GM04503 (cell line): ENCODE measurements at regions not wholly inside any gene's neighbourhood (a gene's known extent, or its start where the extent isn't known, plus 50 kb on each side); places are given as distances from the start of the nearest gene placed in this dataset.

Experiments
- DNase-seq: peaks from one replicate; pipeline ENCODE4 v3.0.0-alpha.2; 2012; ENCODE audit warnings: low read depth

DNA sequence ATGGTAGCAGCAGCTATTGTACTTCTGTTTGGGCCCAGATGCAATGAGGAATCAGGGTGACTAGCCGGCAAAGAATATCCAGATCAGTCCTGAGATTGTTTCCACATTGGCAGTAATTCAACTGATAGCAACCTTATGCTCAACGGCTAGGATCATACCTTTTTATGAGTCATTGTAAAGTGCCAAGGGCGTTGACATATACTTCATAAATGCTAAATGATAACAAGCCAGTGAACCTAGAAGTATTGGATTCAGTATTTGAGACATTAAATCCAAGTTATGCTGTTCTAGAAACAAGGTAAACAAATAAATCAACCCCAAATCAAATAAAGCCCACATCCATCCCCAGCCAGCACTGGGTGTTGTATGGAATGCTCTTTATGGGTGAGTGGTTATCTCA lies 207.1 kb upstream of the ZFHX3 start:
- DNase-seq: no peak

DNA sequence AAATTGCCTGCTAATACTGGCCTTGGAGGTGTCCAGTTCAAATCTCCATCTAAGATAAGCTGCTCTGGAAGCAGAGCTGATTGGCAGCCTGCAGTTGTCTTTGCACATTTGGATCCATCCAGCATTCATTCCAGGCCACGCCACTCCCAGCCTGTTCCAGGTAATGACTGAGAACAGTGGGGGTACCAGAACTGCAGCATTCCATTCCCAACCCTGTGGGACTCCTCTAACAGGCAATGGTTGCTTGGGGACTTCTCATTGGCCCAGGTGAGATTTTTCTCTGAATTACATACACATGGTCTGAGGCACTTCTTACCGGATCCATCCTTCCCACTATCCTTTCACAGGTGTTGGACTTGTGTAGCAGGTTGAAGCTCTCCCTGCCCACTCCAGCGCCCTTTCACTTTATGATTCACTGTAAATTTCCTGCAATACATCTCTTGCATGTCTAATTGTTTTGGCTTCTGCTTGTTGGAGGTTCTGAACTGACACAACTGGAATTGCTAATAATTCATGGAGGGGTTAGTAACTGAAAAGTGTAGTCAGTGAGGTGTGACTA lies 206.1 kb upstream of the ZFHX3 start:
- no peak for DNase-seq

DNA sequence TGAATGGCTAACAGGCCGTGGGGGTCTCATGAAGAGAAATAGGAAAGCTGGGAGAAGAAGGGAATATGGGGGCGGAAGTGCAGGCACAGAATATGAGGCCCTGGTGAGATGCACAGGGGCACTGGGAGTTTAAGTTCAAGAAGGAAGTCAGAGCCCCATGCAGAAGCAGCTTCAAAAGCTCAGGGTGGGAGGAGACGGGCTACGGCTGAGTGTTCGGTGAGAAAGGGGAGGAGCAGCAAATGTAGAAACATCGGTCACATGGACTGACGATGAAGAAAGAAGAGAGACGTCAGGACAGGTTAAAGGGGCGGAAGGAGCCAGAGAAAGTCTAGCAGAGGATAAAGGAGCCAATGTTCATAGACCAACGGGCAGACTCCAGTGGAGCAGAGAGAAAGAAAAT lies 204.5 kb upstream of the ZFHX3 start:
- DNase-seq: no peak

DNA sequence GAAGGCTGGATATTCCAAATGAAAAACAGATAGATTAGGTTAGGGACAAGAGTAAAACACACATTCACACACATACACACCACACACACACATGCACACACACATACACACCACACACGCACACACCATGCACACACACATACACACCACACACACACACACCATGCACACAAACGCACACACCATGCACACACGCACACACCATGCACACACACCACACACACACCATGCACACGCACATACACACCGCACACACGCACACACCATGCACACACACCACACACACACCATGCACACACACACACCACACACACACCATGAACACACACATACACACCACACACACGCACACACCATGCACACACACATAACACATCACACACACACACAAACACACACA lies 203.7 kb upstream of the ZFHX3 start:
- no peak for DNase-seq

DNA sequence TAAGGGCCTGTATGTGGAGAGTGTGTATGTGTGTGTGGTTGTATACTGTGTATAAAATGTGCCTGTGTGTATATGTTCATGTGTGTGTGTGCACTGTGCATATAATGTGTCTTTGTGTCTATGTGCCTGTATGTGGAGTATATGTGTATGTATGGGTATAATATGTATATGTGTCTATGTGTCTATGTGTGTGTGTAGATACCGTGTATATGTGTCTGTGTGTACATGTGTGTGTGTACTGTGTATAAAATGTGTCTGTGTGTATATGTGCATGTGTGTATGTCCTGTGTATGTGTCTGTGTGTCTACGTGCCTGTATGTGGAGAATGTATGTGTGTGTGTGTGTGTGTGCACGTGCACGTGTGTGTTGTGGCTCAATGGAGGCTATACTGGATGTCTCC lies 200.4 kb upstream of the ZFHX3 start:
- DNase-seq: no peak

DNA sequence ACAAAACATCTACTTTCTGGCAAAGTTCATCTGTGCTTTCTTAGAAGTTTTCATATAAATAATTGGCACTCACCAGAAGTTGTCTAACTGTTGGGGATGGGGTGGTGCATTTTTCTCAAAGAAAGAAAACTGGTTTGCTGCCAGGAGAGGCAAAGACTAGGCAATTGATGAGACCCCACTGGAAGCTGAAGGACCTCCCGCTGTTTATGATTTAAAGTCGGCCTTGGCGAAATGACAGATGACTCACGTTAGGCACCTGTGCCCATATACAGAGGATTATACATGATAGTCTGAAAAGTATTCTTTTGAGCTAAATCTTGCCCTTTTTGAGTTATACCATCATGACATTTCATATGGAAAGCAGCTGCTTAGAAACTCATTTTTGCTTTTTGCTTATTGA lies 193.0 kb upstream of the ZFHX3 start:
- DNase-seq: no peak

DNA sequence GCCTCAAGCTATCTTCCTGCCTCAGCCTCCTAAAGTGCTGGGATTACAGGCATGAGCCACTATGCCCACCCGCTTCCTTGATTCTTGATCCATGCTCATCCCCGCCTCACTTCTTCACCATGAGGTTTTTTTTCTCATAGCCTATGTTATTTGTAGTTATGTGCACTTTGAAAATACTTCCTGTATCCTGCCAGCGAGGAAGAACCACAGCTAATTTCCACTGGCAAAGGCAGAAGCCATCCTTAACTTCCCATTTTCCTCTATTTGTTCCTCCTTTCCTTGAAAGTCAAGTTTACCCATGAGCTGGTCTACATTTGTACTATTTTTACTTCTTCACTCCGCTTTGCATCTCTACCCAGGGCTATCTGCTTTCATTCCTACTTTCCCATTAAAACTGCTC lies 189.7 kb upstream of the ZFHX3 start:
- no peak for DNase-seq

DNA sequence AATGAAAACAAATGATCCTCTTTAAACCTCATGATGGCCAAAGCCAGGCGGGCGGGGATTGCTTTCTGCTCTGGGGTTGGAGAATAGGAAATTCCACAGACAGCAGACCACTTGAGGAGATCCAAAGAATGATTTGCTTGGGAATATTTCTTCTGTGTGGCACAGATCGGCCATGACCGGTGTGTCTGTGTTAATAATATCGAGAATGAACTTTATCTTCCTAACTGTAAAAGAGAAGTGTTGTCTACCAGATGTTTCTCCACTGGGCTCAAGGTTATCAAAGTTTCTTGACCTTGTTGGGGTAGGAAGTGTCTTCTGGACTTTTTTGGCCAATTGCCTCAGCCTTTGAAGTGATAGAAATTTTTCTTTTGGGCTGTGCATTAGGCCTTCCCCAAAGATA lies 186.6 kb upstream of the ZFHX3 start:
- DNase-seq: no peak

DNA sequence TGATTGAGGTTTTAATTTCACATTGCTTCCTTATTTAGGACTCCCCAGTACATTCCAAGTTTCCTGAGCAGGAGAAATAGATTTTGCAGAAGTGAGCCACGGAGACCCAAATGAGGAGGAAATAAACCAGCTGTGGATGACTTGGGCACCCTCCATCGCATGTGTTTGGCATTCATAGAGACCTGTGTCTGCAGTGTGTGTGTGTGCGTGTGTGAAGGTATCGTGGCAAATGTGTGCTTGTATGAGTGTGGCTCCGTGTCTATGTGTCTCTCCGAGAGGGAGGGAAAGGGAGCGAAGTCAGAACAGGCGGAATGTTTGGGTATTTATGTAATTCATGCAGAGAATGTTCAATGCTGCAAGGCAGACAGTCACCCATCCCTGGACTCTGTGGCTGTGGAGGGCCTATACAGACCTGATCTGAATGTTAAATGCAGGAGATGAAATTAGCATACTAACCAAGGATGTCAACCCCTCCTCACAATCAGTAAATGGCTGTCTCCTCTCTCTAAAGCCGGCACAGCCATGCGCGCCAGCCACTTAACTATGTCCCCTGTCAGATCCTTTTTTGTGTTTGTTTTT lies 186.0 kb upstream of the ZFHX3 start:
- DNase-seq: no peak

DNA sequence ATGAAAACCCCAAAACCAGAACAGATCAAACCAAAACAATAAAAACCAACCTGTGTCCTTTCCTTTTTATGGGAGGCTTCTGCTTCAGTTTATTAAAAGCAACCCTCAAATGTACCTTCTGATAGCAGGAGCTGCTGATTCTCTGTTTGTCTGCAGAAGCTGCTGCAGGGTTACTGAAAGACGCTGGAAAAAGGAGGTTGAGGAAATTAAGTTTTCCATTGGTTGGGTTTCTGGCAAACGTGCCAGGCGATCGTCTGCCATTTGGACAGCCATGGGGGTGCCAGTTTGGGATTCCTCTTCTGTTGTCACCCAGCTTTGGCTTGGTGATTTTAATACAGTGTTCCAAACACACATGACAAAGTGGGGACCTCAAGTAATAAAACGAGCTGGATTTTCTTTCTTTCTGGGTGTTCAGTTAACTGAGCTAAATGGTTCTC lies 185.4 kb upstream of the ZFHX3 start:
- DNase-seq: no peak

DNA sequence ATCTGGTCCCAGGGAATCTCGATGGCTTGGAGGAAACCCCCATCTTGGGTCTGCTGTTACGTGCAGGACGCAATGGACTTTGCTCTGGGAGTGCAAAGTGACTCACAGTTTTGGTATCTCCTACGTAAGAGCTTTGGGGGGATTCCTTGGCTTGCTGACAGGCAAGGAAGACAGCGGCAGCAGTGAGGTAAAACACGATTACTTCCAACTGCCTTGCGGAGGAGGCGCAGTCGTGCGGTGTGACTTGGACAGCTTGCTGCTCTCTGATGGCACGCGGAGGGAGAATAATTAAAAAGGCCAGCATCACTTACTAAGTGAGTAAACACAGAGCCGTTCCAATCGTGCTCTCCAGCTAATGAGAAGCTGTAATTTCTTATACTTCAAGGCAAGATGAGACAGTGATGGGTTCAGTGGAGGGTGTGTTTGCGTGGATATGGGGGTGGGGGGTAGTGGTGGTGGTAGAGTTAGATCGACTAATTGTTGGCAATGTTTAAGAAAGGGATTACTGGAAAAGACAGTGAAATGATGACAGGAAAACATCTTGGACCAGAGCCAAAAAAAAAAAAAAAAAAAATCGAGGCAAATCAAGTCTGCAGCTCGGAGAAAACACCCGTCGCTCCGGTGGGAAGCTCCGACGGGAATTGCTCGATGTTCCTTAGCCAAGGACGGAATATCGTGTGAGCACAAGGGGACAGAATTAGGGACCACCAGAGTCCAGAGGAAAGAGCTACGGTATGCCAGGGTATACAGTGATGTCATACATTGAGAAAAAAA lies 184.8 kb upstream of the ZFHX3 start:
- no peak for DNase-seq

DNA sequence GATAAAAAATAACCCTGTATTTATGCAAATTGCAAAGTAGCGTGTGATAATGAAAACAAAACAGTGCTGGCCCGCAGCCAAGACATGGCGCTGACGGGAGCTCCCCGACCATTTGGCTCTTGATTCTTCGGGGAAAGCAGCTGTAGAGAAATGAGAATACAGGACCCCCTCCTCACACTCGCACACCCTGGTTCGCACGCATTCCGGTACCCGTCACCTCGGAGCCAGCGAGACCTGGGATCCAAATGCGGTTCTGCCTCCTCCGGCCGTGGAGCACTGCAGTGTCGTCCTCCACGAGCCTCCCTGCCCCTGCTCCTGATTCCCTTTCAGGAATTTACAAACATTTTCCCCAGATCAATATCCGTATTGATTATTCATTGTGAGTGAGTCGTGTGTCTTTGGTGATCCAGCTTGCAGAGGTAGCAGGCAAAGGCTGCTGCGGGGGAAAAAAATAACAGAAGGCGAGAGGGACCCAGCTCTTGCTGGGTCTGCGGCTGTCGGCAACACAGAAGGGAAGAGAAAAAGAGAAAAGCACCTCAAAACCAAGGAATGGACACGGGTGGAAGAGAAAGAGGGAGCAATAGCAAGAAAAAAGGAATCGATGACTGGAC lies 184.1 kb upstream of the ZFHX3 start:
- DNase-seq: no peak

DNA sequence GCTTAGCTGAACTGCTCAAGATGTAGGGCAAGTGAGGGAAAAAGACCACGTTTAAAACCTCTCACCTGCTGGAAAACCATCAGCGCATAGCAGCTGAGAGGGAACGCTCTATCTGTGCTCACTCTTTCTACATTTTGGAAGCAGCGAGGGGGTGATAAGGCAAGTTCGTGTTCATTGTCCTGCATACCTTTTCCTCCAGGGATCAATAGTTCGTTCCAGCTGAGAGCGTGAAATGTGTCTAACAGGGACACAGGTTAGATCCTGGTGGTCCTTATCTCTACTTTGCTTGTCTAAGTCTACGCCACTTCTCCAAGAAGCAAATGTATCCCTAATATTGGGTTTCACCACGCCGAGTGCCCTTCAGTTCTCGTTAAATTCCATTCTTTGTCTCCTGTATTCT lies 183.5 kb upstream of the ZFHX3 start:
- no peak for DNase-seq

DNA sequence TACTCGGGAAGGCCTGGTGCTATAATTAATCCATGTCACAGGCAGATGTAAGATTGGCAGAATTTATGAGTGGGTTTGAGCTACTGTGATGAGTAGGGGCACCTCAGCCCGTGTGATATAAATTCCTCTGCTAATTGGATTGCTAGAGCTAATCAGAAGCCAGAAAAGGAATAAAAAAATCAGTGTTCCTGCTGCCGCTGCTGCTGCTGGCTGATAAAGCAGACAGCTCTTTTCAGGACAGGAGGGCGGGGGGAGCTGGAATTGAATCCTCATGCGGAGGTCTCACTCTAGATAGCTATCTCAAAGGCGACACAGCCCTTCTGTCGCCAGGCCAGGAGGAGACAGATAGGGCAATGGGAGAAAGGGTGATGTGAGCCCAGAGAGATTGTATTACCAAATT lies 182.7 kb upstream of the ZFHX3 start:
- no peak for DNase-seq

DNA sequence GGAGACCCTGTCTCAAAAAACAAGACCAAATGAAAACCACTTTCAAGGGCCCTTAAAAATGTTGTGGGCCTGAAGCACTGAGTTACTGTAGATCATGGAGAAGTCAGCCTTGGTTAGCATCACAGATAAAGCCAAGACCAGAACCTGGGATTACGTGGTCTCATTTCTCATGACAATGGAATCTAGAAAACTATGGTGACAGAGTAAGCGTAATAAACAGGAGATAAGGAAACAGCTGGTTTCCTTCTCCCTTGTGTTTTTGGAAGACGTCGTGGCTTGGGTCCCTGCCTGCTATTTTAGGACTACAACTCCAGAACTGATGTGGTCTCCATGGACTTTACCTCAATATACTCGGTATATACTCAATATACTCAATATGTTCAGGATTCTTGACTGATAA lies 180.7 kb upstream of the ZFHX3 start:
- DNase-seq: no peak

DNA sequence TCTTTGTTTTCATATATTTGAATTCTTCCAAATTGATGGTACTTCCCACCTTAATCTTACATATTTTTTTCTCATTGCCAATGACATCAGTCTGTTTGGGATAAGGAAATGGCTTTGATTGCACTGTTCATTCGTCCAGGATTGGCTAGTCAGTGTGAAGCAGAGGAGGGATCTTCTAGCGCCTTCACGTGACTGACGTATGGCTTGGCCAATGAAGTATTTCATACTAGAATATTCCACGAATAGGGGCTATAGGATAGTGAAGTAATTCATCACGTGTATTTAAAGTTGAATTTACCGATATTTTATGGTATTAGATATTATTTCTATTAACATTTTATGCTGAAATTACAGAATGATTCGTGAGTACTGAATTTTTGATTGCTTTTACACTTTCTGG lies 178.7 kb upstream of the ZFHX3 start:
- no peak for DNase-seq

DNA sequence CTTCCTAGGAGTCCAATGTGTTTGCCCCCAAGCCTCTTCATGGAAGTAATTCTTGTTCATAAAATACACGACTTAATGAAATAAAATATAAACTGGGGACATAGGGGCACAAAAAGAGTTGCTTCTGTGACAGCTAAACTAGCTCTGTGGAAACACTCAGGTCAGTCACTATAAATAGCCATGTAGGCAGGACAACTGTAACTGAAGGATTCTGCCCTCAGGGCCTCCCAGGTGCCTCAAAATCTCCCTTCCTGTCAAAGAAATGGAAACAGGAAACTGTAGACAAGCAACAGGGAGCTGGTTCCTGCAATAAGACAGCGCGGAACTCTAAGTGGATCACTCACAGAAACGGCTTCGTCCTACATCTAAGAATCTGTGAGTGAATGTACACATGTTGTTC lies 178.1 kb upstream of the ZFHX3 start:
- DNase-seq: no peak

DNA sequence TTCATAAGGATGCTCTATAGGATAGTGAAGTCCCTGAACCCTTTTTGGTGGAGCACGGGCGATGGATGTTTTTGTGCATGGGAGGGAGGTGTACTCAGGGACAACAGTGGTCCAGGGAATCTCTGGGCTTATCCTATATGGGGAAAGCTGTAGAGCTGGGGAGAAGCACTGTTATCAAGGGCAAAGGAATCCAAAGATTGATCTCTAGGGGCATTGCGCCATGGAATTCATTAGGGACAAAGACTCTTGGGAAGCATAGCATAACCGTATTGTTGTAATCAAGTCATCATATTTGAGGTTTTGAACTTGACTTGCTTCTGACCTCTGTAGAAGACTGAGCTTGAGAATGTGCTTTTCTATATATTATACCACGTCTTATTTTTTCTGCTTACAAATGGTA lies 172.9 kb upstream of the ZFHX3 start:
- DNase-seq: no peak

DNA sequence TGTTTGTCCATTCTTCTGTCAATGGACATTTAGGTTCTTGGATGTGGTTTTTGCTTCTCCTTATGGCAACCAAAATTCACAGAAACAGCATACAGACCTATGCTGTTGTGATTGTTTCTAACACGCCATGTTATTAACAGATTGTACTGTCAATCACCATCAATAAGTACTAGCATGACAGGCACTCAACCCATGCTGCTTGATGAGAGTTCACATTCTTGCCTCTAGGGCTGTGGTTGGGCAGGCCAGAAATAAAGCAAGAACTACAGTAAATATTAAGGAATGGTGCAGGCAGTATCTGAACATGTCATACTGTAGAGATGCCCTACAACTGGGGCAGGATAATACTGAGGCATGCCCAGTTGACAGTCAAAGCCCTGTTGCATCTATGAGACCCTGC lies 171.2 kb upstream of the ZFHX3 start:
- DNase-seq: no peak

DNA sequence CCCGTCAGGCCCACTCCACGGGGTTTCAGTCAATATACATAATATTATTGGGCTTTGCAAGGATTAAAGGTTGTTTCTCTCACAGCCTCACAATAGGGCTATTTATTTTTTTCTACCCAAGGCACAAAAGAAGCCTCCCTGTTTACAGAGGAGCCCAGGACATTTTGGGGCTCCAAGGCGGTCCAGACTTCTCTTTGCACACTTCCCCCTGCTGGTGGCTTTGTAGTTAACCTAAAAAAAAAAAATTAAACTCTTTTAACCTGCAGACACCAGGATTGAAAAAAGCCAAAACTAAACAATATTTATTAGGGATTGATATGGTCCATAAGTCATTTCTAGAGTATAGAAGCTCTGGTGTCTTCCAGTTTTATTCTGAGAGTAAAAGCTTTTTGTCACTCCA lies 169.7 kb upstream of the ZFHX3 start:
- no peak for DNase-seq

DNA sequence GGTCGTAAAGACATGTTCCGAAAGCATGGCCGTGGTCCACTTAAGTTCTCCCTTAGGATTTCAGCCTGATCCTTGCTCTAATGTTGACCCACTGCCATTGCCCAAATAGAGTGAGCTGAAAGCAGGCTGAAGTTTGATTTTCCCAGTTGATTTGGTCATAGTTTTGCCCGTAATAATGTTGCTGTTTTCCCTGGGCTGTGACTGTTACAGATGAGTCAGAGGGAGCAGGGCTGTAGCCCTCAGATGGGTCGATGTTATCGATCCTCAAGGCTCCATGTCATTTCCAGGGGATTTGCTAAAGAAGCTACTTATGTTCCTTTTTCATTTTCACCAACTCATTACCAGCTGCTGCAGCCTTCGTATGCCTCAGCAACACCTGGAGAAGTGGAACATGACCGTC lies 169.0 kb upstream of the ZFHX3 start:
- DNase-seq: no peak

DNA sequence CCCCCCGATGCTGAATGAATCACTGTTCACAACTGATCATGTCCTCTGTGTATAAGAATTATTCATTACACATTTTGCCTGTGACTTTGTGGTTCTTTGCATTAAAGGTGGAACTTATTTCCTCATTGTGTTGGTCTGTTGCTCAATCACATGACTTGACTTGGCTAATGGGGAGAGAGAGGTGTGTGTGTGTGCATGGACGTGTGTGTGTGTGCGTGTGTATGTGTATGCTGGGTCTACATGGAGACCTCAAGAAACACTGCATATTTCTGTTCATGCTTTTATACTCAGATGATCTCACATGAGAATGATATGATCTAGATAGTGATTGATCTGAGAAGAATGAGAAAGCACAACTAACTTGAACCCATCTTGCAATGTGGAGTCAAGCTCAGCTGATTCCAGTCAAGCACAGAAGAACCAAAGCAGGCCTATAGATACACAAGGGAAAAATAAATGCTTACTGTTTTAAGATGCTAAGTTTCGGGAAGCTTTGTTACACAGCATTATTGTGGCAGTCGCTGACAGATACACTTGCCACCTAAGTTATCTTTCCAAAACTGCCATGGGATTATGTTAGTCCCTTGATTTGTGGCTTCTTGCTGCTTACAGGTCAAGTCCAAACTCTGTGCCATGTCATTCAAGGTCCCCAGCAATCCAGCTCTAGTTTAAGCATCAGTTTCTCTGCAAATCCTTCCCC lies 167.9 kb upstream of the ZFHX3 start:
- DNase-seq: no peak
